ENCODE measurements at regions not wholly inside any gene's neighbourhood (a gene's known extent, or its start where the extent isn't known, plus 50 kb on each side); places are given as distances from the start of the nearest gene placed in this dataset.

DNA sequence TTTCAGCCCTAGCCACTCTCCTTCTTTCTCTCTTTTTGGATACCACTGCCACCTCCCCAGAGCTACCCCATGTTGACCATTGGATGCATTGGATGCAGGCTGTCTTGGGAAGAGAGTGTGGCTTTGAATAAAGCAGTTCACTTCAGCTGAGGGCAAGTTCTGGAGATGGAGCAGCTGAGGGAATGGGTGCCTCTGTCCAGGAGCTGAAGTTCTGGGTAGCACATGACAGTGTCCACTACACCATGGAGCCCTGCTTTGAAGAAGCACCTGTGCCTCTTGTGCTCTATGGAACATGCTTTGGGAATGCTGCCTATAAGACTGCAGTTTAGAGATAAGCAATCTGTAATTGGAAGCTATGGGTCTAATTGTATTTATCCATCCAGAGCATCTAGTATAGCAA is 1028.7 kb downstream of the TYW1 start:
- TF ChIP-seq CTCF (IDR thresholded peaks at IDR 0.05; ENCODE audit: borderline replicate concordance, extremely low read depth, low read length, poor library complexity, severe bottlenecking) (no peak), EZH2 (IDR thresholded peaks at IDR 0.05; ENCODE audit: borderline replicate concordance, low read depth, low read length, severe bottlenecking) (no peak)

All from DND-41 (cell line).